ENCODE measurements at regions not wholly inside any gene's neighbourhood (a gene's known extent, or its start where the extent isn't known, plus 50 kb on each side); places are given as distances from the start of the nearest gene placed in this dataset.

DNA sequence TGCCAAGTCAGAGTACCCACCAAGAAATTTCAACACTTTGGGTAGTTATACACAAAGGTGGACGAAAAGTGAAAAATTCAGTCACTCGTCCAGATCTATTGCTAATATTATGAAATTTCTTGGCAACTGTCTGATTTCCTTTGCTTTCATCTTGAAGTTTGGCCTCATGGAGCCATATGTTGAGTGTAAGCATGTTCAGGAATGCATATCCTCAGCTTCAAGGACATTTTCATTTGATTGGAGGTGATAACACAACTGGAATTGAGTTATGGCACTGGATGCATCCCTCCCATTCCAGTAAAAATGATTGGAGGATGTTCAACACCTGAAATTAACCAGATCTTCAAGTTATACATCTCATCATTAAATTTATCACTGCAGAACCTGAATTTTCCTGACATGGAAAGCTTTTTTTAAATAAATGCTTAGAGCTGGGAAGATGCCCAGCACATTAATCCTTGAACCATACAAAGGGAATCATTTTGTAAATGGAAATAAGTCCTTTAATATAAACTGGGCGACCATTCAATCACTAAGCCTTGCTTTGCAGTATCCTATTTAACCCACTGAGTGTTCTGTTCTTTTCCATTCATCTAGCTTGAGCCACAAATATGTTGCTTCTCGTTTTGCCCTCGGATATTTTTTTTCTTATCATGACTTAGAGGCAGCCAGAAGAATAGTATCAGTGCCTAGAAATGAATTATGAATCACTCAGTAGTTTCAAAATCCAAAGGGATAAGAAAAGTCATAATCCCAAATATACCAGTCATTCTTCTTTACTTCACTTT is 273.7 kb upstream of the PIK3R1 start:
- TF ChIP-seq, protein P1, sequence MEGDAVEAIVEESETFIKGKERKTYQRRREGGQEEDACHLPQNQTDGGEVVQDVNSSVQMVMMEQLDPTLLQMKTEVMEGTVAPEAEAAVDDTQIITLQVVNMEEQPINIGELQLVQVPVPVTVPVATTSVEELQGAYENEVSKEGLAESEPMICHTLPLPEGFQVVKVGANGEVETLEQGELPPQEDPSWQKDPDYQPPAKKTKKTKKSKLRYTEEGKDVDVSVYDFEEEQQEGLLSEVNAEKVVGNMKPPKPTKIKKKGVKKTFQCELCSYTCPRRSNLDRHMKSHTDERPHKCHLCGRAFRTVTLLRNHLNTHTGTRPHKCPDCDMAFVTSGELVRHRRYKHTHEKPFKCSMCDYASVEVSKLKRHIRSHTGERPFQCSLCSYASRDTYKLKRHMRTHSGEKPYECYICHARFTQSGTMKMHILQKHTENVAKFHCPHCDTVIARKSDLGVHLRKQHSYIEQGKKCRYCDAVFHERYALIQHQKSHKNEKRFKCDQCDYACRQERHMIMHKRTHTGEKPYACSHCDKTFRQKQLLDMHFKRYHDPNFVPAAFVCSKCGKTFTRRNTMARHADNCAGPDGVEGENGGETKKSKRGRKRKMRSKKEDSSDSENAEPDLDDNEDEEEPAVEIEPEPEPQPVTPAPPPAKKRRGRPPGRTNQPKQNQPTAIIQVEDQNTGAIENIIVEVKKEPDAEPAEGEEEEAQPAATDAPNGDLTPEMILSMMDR (IDR thresholded peaks at IDR 0.05; ENCODE audit: insufficient read depth, low read length, poor library complexity, severe bottlenecking) = no peak
- TF ChIP-seq EZH2phosphoT487 (conservative IDR thresholded peaks at IDR 0.05; ENCODE audit: low read length) = no peak
